ENCODE measurements at regions not wholly inside any gene's neighbourhood (a gene's known extent, or its start where the extent isn't known, plus 50 kb on each side); places are given as distances from the start of the nearest gene placed in this dataset.

DNA sequence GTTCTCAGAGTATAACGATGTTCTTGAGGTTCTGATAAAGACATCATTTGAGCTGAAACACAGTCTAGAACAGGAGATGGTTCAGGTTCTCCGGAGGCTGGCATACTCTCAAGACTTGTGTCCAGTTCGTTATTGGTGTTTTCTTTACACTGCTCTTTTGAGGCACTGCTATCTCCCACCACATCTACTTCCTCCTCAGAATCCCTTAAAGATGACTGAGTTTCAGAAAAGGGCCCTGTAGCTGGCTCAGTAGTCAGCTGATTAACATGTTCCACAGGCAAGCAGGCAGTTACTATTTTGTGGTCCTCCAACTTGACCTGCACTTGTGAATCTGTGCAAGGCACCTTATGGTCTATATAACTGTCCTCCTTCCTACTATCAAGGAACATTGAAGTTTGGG, 50.2 kb downstream of the ZZZ3 start:
- Mint-ChIP-seq H3K27ac (no peak overlapping the region), H3K36me3 (peaks cover 33% of the 10 kb centered on the region), H3K4me1 (peaks cover 5% of the 10 kb centered on the region), H3K4me3 (no peak overlapping the region), H3K9me3 (peaks cover 2% of the 10 kb centered on the region), H3K27me3 (no peaks in the 10 kb centered on the region)
- no peak for DNase-seq
- peak; percentile 45 for ATAC-seq (ENCODE audit: low read depth)
- POLR2A ChIA-PET, result no interaction called here

DNA sequence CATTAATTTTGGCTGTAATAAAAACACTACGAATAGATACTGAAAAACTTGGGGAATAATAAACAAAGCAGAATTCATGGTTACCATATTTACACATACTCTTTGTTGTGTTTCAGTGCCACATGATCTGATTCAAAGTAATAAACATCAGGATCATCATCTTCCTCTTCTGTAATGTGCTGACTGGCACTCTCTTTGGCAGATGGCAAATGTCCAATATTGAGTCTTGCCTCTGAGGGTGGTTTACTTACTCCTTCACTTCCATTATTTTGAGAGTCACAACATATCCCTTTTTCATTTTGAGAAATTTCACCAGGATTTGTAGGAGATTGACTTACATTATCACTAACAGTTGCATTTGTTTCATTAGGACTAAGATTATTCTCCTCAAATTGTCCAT, 50.7 kb downstream of the ZZZ3 start:
- Mint-ChIP-seq H3K4me1 (peaks cover 5% of the 10 kb centered on the region), H3K36me3 (peaks cover 34% of the 10 kb centered on the region), H3K27ac (no peak overlapping the region)

GRCh38 chr1:77631302-77631701, 51.2 kb downstream of the ZZZ3 start:
- ATAC-seq (ENCODE audit: low read depth) (no peak), DNase-seq (no peak)
- Mint-ChIP-seq H3K4me3 (no peak overlapping the region), H3K27me3 (no peaks in the 10 kb centered on the region), H3K27ac (no peak overlapping the region), H3K9me3 (peaks cover 2% of the 10 kb centered on the region), H3K36me3 (peaks cover 39% of the 10 kb centered on the region), H3K4me1 (peaks cover 5% of the 10 kb centered on the region)
- POLR2A ChIA-PET, result no interaction called here

More for the DNA sequence above, 50.7 kb downstream of the ZZZ3 start:
- ATAC-seq (ENCODE audit: low read depth) (no peak), DNase-seq (no peak)
- H3K27me3 Mint-ChIP-seq, result no peaks in the 10 kb centered on the region
- H3K4me3 Mint-ChIP-seq, result no peak overlapping the region
- H3K9me3 Mint-ChIP-seq, result peaks cover 2% of the 10 kb centered on the region
- POLR2A ChIA-PET, result no interaction called here

DNA sequence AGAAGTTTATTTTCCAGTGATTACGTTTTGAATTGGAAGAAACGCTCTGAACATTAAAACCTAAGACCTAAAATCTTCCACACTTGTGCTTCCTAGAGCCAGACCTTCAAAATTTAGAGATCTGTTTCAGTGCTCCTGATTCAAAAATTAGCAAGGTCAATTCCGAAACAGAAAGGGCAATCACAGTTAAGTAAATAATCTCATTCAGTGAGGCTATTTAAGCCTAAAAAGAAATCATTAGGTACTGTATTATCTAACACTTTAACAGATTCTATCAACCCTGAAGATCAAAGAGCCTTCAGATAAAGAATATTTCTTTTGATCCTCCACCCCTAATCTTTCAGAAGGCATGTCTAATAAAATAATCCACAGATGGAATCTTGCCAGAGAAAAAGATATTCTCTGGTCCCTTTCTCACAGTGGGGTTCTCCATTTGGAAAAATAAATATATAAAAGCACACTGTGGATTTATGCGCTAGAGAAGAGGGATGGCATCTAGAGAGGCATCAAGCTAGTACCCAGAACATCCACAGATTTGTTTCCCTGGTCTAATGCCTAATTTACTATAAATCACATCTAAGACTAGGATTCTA, 54.4 kb downstream of the ZZZ3 start:
- no peak for ATAC-seq (ENCODE audit: low read depth)
- Mint-ChIP-seq H3K4me3 (no peak overlapping the region), H3K27me3 (no peaks in the 10 kb centered on the region), H3K27ac (no peak overlapping the region), H3K4me1 (peaks cover 4% of the 10 kb centered on the region), H3K36me3 (peaks cover 42% of the 10 kb centered on the region), H3K9me3 (peaks cover 2% of the 10 kb centered on the region)
- POLR2A ChIA-PET, result no interaction called here
- no peak for DNase-seq

- ATAC-seq (ENCODE audit: low read depth) (no peak), DNase-seq (no peak)
- Mint-ChIP-seq H3K27me3 (no peaks in the 10 kb centered on the region), H3K9me3 (peaks cover 3% of the 10 kb centered on the region), H3K36me3 (peaks cover 42% of the 10 kb centered on the region), H3K4me1 (peaks cover 1% of the 10 kb centered on the region), H3K4me3 (no peak overlapping the region), H3K27ac (no peak overlapping the region)
- POLR2A ChIA-PET, result no interaction called here
Observed at GRCh38 chr1:77625250-77625649, 57.2 kb downstream of the ZZZ3 start.

DNA sequence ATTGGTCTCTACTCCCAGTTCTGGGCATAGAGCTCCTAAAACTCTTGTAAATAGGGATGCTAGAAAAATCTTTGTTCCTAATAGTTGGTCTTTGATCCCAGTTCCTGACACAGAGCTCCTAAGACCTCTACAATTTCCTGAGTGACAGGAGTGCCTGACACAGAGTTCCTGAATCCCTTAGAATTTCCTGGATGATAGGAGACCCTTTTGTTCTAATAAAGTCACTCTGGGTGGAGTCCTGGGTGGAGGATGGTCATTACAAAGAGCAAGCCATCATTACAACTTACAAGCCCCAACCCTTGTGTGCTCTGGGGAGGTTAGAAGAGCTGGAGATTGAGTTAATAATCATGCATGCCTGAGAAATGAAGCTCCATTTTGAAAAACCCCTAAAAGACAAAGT, 58.4 kb downstream of the ZZZ3 start:
- POLR2A ChIA-PET, result no interaction called here
- no peaks in the 10 kb centered on the region for H3K27me3 Mint-ChIP-seq
- DNase-seq (no peak), ATAC-seq (ENCODE audit: low read depth) (no peak)
- no peak overlapping the region for H3K27ac Mint-ChIP-seq
- peaks cover 48% of the 10 kb centered on the region for H3K36me3 Mint-ChIP-seq
- peaks cover 3% of the 10 kb centered on the region for H3K9me3 Mint-ChIP-seq
- peaks cover 1% of the 10 kb centered on the region for H3K4me1 Mint-ChIP-seq
- H3K4me3 Mint-ChIP-seq, result no peak overlapping the region

GRCh38 chr1:77623066-77623465, 59.4 kb downstream of the ZZZ3 start:
- H3K27me3 Mint-ChIP-seq, result no peaks in the 10 kb centered on the region
- H3K4me1 Mint-ChIP-seq, result peaks cover 1% of the 10 kb centered on the region
- H3K9me3 Mint-ChIP-seq, result peaks cover 1% of the 10 kb centered on the region
- ATAC-seq (ENCODE audit: low read depth) (no peak), DNase-seq (no peak)
- POLR2A ChIA-PET, result interaction anchor here (1.0 kb wide), 1 partner anchor 60 kb away, joined by 3 read pairs; no protein-coding TSS in a partner anchor
- H3K36me3 Mint-ChIP-seq, result peaks cover 47% of the 10 kb centered on the region
- H3K27ac Mint-ChIP-seq, result no peak overlapping the region
- H3K4me3 Mint-ChIP-seq, result no peak overlapping the region

- Mint-ChIP-seq H3K4me1 (peaks cover 1% of the 10 kb centered on the region), H3K27ac (no peak overlapping the region), H3K27me3 (no peaks in the 10 kb centered on the region), H3K9me3 (peaks cover 1% of the 10 kb centered on the region), H3K36me3 (peaks cover 40% of the 10 kb centered on the region), H3K4me3 (no peak overlapping the region)
- ATAC-seq (ENCODE audit: low read depth) (no peak), DNase-seq (no peak)
- POLR2A ChIA-PET, result no interaction called here
Observed at GRCh38 chr1:77620273-77620672, 62.2 kb downstream of the ZZZ3 start.

- POLR2A ChIA-PET, result no interaction called here
Observed at GRCh38 chr1:77614037-77614436, 68.4 kb downstream of the ZZZ3 start.

More at GRCh38 chr1:77614037-77614436, 68.4 kb downstream of the ZZZ3 start:
- Mint-ChIP-seq H3K4me1 (peaks cover 2% of the 10 kb centered on the region), H3K36me3 (peaks cover 44% of the 10 kb centered on the region), H3K4me3 (no peak overlapping the region), H3K27ac (no peak overlapping the region), H3K9me3 (peaks cover 5% of the 10 kb centered on the region), H3K27me3 (no peaks in the 10 kb centered on the region)
- DNase-seq, result no peak
- no peak for ATAC-seq (ENCODE audit: low read depth)

Measured in activated naive CD8-positive, alpha-beta T cell treated with anti-CD3 and anti-CD28 coated beads, Interleukin-2, amount 10 ng/mL, durations not matched to agents 7 days and 5 days (primary cell).